ENCODE measurements at regions not wholly inside any gene's neighbourhood (a gene's known extent, or its start where the extent isn't known, plus 50 kb on each side); places are given as distances from the start of the nearest gene placed in this dataset.
"Not testable (repeated sequence)": the region's sequence is repeated elsewhere in the genome, so short reads cannot be mapped to it uniquely, and the experiment has no call there.

DNA sequence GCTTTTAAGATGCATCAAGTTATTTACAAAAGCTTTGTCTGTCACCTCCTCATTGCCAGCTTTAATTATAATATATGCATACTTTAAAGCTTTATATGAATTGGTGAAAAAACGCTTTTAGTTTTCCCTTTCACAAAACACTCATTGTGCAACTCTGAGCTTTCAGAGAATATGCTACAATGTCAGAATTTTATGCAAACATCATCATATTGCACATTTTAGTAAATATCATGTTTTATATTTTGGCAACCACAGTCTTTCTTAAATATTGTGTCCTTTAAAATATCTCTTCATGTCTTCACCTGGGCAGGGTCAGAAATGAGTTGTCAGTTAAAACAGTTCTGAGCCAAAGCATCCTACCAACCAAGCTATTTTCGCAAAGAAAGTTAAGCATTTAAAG lies 601.1 kb upstream of the RORB start:
- H3K9me3 Mint-ChIP-seq: peaks cover 8% of the 10 kb centered on the region
- no peaks in the 10 kb centered on the region for H3K4me1 Mint-ChIP-seq
- no peaks in the 10 kb centered on the region for H3K36me3 Mint-ChIP-seq
- H3K4me3 Mint-ChIP-seq: no peak overlapping the region
- H3K27me3 Mint-ChIP-seq: no peaks in the 10 kb centered on the region
- DNase-seq (ENCODE audit: low spot score in 2 of 2): no peak
- no peak overlapping the region for H3K27ac Mint-ChIP-seq
- ATAC-seq (ENCODE audit: low read depth): no peak

DNA sequence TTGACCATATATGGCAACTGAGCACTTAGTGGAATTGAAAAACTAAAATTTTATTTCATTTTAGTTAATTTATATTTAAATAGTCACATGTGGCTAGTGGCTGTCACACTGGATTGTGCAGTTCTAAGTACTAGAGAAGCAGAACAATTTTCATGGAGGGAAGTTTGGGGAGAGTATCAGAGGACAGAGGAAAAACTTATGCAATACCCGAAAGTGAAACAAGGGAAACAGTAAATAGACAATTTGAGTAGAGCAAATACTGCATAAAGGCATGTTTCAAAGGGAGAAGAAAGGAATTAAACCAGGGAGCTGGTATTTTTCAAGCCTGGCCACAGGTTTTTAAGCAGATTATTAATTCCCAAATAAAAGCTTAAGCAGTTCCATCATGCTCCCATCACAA lies 590.5 kb upstream of the RORB start:
- no peaks in the 10 kb centered on the region for H3K27me3 Mint-ChIP-seq
- no peaks in the 10 kb centered on the region for H3K9me3 Mint-ChIP-seq
- ATAC-seq (ENCODE audit: low read depth) (no peak), DNase-seq (ENCODE audit: low spot score in 2 of 2) (no peak)
- no peak overlapping the region for H3K4me3 Mint-ChIP-seq
- H3K4me1 Mint-ChIP-seq: no peaks in the 10 kb centered on the region
- H3K27ac Mint-ChIP-seq: no peak overlapping the region
- H3K36me3 Mint-ChIP-seq: no peaks in the 10 kb centered on the region

DNA sequence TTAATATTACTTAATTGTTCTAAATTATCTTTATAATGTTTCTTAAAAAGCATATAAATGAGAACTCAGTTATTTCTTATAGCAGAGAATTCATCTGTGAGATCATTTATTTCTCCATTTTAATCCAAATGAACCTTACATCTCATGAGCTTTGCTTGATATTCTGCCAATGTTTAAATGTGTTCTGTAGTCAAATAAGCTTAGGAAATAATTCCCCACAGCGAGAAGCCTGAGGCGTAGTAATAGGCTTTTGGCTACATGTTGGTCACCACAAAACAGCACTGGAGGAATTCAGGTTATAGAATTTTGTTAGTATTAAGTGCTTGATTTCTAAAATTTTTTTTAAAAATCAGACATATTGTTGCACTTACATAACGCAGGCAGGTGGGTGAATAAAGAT lies 585.3 kb upstream of the RORB start:
- Mint-ChIP-seq H3K36me3 (no peaks in the 10 kb centered on the region), H3K4me1 (no peaks in the 10 kb centered on the region), H3K4me3 (no peak overlapping the region), H3K9me3 (no peaks in the 10 kb centered on the region), H3K27ac (no peak overlapping the region), H3K27me3 (no peaks in the 10 kb centered on the region)
- ATAC-seq (ENCODE audit: low read depth) (no peak), DNase-seq (ENCODE audit: low spot score in 2 of 2) (no peak)

DNA sequence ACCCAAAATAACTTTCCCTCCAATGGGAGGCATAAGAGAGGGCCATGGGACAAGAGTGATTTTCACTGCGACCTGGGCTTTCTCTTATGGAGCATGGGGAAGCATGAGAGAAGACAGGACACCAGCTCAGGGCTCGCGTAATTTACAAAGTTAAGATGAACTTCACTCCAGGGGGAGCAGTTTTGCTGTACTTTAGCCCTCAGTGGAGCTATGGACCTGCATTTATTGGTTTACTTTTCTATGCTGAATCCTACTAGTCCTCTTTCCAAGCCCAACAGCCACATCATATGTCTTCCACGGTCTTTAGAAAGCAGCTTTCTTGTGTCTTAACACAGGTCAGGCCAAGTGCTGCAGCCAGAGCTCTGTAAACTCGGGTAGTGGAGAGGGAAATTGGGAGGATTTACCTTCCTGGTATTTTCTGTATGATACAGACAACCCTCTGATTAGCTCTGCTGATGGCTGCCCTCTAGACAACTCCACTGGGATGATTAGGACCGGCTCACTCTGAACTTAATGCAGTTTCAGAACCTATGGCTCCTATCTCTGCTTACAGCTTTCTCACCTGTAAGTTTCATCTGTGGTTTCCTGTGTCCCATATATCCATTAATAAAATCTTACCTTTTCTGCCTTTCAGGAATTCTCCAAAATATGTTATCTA lies 581.0 kb upstream of the RORB start:
- Mint-ChIP-seq H3K27ac (no peak overlapping the region), H3K4me1 (no peaks in the 10 kb centered on the region), H3K9me3 (no peaks in the 10 kb centered on the region), H3K27me3 (no peaks in the 10 kb centered on the region), H3K36me3 (no peaks in the 10 kb centered on the region), H3K4me3 (no peak overlapping the region)
- no peak for DNase-seq (ENCODE audit: low spot score in 2 of 2)
- ATAC-seq (ENCODE audit: low read depth): no peak

DNA sequence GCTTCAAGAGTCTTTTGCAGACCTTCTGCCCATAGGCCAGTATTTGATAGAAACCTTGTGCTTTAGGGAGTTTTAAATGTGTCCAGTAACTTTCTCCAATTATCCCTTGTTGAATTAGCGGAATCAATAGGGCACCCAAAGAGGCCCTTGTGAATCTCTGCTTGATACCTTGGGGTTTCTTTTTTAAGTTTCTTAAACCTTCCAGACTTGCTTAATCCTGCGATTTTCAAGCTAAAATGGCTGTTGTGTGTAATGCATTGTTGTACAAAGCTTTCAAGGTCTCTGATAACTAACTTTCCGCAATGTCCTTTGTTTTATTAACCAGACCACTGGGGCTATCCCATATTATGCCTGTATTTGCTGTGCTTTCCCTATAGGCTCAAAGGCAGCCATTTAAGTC lies 577.4 kb upstream of the RORB start:
- Mint-ChIP-seq H3K27ac (no peak overlapping the region), H3K9me3 (no peaks in the 10 kb centered on the region), H3K4me1 (no peaks in the 10 kb centered on the region), H3K4me3 (no peak overlapping the region), H3K36me3 (no peaks in the 10 kb centered on the region), H3K27me3 (no peaks in the 10 kb centered on the region)
- ATAC-seq (ENCODE audit: low read depth) (no peak), DNase-seq (ENCODE audit: low spot score in 2 of 2) (no peak)

DNA sequence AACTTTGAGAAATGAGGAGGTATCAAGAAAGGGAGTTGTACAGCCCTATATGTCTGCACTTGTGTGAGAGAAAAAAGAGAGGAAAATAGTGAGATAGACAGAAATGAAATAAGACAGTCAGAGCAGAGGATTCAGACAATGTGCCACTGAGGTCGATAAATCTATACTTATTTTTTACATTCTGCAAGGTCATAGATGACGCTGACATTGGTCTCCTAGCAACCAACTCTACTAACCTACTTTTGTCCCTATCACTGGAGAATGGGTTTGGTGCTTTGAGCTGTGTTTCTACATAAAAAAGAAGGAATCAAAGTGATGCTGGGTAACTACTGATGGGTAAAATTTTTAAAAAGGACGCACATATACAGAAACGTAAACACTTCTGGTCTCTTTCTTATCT lies 573.3 kb upstream of the RORB start:
- DNase-seq (ENCODE audit: low spot score in 2 of 2) (no peak), ATAC-seq (ENCODE audit: low read depth) (no peak)
- Mint-ChIP-seq H3K27me3 (no peaks in the 10 kb centered on the region), H3K4me1 (no peaks in the 10 kb centered on the region), H3K9me3 (no peaks in the 10 kb centered on the region), H3K27ac (no peak overlapping the region), H3K36me3 (no peaks in the 10 kb centered on the region), H3K4me3 (no peak overlapping the region)

DNA sequence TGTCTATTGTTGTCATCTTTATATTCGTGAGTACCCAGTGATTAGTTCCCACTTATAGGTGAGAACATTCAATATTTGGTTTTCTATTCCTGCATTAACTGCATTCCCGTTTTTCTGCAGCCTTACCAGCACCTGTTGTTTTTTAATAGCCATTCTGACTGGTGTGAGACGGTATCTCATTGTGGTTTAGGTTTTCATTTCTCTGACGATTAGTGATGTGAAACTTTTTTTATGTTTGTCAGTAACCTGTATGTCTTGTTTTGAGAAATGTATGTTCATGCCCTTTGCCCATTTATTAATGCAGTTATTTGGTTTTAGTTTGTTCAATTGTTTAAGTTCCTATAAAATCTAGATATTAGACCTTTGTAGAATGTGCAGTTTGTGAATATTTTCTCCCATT lies 546.0 kb upstream of the RORB start:
- ATAC-seq (ENCODE audit: low read depth) (no peak), DNase-seq (ENCODE audit: low spot score in 2 of 2) (no peak)
- no peaks in the 10 kb centered on the region for H3K4me1 Mint-ChIP-seq
- no peaks in the 10 kb centered on the region for H3K36me3 Mint-ChIP-seq
- H3K9me3 Mint-ChIP-seq: peaks cover 4% of the 10 kb centered on the region
- H3K4me3 Mint-ChIP-seq: no peak overlapping the region
- H3K27me3 Mint-ChIP-seq: no peaks in the 10 kb centered on the region
- no peak overlapping the region for H3K27ac Mint-ChIP-seq

DNA sequence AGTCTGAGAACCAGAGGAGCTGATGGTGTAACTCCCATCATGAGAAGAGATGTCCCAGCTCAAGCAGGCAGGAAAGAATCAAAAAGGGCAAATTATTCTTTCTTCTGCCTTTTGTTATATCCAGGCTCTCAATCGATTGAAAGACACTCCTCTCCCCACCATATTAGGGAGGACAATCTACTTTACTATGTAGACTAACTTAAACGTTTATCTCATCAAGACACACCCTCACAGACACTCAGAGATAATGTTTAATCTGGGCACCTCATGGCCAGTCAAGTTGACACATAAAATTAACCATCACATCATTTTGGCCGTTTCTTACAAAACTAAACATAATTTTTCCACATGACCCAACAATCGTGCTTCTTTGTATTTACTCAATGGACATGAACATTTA lies 534.3 kb upstream of the RORB start:
- Mint-ChIP-seq H3K27ac (no peak overlapping the region), H3K4me1 (no peaks in the 10 kb centered on the region), H3K27me3 (no peaks in the 10 kb centered on the region), H3K4me3 (no peak overlapping the region), H3K36me3 (no peaks in the 10 kb centered on the region), H3K9me3 (no peaks in the 10 kb centered on the region)
- DNase-seq (ENCODE audit: low spot score in 2 of 2) (no peak), ATAC-seq (ENCODE audit: low read depth) (no peak)

DNA sequence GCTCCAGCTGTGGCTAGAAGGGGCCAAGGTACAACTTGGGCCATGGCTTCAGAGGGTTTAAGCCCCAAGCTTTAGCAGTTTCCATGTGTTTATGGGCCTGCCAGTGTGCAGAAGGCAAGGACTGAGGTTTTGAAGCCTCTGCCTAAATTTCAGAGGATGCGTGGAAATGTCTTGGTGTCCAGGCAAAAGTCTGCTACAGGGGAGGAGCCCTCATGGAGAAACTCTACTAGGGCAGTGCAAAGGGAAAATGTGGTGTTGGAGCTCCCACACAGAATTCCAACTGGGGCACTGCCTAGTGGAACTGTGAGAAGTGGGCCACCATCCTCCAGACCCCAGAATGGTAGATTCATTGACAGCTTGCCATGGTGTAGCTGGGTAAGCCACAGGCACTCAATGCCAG lies 527.2 kb upstream of the RORB start:
- Mint-ChIP-seq H3K4me3 (no peak overlapping the region), H3K27me3 (no peaks in the 10 kb centered on the region), H3K36me3 (no peaks in the 10 kb centered on the region), H3K27ac (no peak overlapping the region), H3K9me3 (peaks cover 2% of the 10 kb centered on the region), H3K4me1 (no peaks in the 10 kb centered on the region)
- ATAC-seq (ENCODE audit: low read depth) (no peak), DNase-seq (ENCODE audit: low spot score in 2 of 2) (no peak)

DNA sequence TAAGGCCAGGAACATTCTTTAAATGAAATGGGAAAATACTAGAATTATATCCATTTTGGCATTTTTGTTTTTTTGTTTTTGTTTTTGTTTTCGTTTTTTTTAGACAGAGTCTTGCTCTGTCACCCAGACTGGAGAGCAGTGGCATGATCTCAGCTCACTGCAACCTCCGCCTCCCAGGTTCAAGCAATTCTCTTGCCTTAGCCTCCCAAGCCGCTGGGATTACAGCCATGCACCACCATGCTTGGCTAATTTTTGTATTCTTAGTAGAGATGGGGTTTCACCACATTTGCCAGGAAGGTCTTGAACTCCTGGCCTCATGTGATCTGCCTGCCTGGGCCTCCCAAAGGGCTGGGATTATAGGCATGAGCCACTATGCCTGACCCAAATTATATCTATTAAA lies 520.7 kb upstream of the RORB start:
- H3K27me3 Mint-ChIP-seq; H3K36me3 Mint-ChIP-seq; H3K4me1 Mint-ChIP-seq; H3K4me3 Mint-ChIP-seq; DNase-seq (ENCODE audit: low spot score in 2 of 2); ATAC-seq (ENCODE audit: low read depth); H3K27ac Mint-ChIP-seq; H3K9me3 Mint-ChIP-seq: not testable (repeated sequence)

DNA sequence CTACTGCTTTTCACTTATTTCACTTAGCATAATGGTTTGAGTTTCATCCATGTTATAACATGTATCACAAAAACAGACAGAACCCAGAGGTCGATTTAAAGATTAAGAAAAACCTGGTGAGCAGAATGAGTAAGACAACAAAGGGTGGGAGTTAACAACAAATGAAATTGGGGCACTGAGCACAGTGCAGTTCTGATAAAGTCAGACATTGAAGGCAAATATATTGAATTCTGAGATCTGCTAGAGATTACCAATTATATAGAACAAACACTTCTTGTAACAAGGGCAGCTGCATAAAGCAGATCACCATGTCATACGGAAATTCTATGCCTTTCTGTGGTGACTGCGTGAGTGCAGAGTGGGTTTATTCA lies 517.3 kb upstream of the RORB start:
- Mint-ChIP-seq H3K4me3 (no peak overlapping the region), H3K4me1 (no peaks in the 10 kb centered on the region), H3K27me3 (no peaks in the 10 kb centered on the region), H3K36me3 (no peaks in the 10 kb centered on the region), H3K27ac (no peak overlapping the region), H3K9me3 (peaks cover 3% of the 10 kb centered on the region)
- DNase-seq (ENCODE audit: low spot score in 2 of 2) (no peak), ATAC-seq (ENCODE audit: low read depth) (no peak)

DNA sequence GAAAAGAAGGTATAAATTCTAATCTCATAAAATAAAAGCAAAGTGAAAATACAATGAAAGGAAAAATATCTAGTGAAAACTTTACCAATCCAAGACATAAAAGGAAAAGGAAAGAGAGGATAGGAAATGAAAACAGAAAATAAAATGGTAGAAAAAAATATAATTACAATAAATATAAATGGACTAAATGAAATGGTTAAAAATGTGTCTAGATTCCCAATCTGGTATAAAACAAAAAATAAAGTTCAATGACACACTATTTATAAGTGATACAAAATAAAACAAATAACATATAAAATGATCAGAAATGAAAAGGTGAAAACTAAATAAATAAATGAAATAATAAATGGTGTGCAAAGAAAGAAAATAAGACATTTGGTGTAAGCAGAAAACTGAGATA lies 516.4 kb upstream of the RORB start:
- ATAC-seq (ENCODE audit: low read depth) (no peak), DNase-seq (ENCODE audit: low spot score in 2 of 2) (no peak)
- H3K36me3 Mint-ChIP-seq: no peaks in the 10 kb centered on the region
- H3K27ac Mint-ChIP-seq: no peak overlapping the region
- H3K27me3 Mint-ChIP-seq: no peaks in the 10 kb centered on the region
- H3K9me3 Mint-ChIP-seq: peaks cover 4% of the 10 kb centered on the region
- no peak overlapping the region for H3K4me3 Mint-ChIP-seq
- no peaks in the 10 kb centered on the region for H3K4me1 Mint-ChIP-seq

DNA sequence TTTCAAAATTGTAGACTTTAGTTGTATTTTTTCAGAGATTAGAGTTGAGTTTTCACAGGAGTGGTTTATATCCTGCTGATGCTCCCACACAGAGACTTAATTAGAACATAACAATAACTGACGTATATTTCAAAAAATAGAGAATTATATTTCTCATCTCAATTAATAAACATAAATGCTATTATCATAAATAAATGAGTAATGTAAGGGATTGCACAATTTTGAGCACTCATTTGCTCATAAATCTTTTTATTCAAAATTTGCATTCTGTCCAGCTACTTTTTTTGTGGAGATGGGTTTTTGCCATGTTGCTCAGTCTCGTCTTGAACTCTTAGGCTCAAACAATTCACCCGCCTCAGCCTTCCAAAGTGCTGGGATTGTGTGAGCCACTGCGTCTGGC lies 515.7 kb upstream of the RORB start:
- Mint-ChIP-seq H3K4me3 (no peak overlapping the region), H3K27ac (no peak overlapping the region), H3K36me3 (no peaks in the 10 kb centered on the region), H3K4me1 (no peaks in the 10 kb centered on the region), H3K27me3 (no peaks in the 10 kb centered on the region), H3K9me3 (peaks cover 7% of the 10 kb centered on the region)
- ATAC-seq (ENCODE audit: low read depth) (no peak), DNase-seq (ENCODE audit: low spot score in 2 of 2) (no peak)

DNA sequence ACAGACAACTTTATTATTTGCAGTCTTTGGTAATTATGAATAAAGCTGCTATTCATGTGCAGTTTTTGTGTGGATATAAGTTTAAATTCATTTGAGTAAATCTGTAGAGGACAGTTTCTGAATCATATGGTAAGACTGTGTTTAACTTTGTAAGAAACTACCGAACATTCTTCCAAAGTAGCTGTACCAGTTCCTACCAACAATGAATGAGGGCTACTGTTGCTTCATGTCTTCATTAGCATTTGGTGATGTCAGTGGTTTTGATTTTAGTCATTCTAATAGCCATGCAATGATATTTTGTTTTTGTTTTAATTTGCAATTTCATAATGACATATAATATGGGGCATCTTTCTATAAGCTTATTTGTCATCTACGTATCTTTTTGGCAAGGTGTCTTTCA lies 501.3 kb upstream of the RORB start:
- H3K4me1 Mint-ChIP-seq: no peaks in the 10 kb centered on the region
- H3K9me3 Mint-ChIP-seq: peaks cover 4% of the 10 kb centered on the region
- DNase-seq (ENCODE audit: low spot score in 2 of 2) (no peak), ATAC-seq (ENCODE audit: low read depth) (no peak)
- H3K27ac Mint-ChIP-seq: no peak overlapping the region
- H3K36me3 Mint-ChIP-seq: no peaks in the 10 kb centered on the region
- no peaks in the 10 kb centered on the region for H3K27me3 Mint-ChIP-seq
- no peak overlapping the region for H3K4me3 Mint-ChIP-seq

DNA sequence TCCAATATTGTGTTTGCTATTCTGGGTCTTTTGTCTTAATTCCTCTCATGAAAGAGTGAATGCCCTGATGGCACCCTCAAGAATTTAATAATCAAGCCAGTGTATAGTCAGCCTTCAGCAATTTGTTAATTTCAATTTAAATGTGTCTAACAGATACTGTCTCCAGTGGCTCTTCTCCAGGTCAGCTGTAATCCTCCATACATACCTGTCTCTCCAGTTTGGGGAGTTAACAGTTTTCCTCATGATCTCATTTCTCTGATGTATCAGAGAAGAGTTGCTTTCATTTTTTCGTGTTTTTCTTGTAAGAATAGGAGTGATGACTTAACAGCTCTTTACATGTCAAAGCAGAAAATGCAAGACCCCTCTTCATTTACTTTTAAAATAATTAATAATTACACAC lies 500.3 kb upstream of the RORB start:
- no peak for ATAC-seq (ENCODE audit: low read depth)
- Mint-ChIP-seq H3K9me3 (peaks cover 2% of the 10 kb centered on the region), H3K27me3 (no peaks in the 10 kb centered on the region), H3K4me3 (no peak overlapping the region), H3K4me1 (no peaks in the 10 kb centered on the region), H3K27ac (no peak overlapping the region), H3K36me3 (no peaks in the 10 kb centered on the region)
- DNase-seq (ENCODE audit: low spot score in 2 of 2): no peak

All from memory B cell (primary cell).